IMR-90 (cell line): ENCODE measurements at regions not wholly inside any gene's neighbourhood (a gene's known extent, or its start where the extent isn't known, plus 50 kb on each side); places are given as distances from the start of the nearest gene placed in this dataset.

Experiments
- ATAC-seq: fragments of 200-7000 bp; cut with Tn5 transposase; 2 replicates; pipeline ENCODE4 v1.9.1; 2020; ENCODE audit warnings: low read depth, mild to moderate bottlenecking, moderate library complexity
- BruUV-seq: library from RNA; stranded (reverse); fragments of 400-500 nt; replicated peaks from 2 replicates; lab custom pipeline; 2021; lab: Mats Ljungman, UMichigan
- CTCF ChIA-PET: fragments of 300-600 bp; formaldehyde crosslinking; extraction: SDS; loops from one replicate; lab custom pipeline; 2021; ENCODE audit warnings: antibody characterized with exemption; lab: Yijun Ruan, JAX
- POLR2A ChIA-PET: fragments of 300-600 bp; sonication (Branson Sonifier 250); formaldehyde crosslinking; loops from one replicate; lab custom pipeline; 2022; ENCODE audit warnings: antibody characterized with exemption; ENCODE audit not compliant: unreplicated experiment; lab: Charles Lee
- DNase-seq: peaks from one replicate; pipeline ENCODE4 v3.0.0; 2013
- H2AFZ ChIP-seq: replicated peaks from 2 replicates; pipeline ENCODE3; 2013; ENCODE audit warnings: low read length, mild to moderate bottlenecking; ENCODE audit not compliant: poor library complexity
- H2AK5ac ChIP-seq: 2 replicates; pipeline ENCODE4 v1.6.1; 2013; ENCODE audit warnings: low read depth, low read length, inconsistent platforms
- H2AK9ac ChIP-seq: replicated peaks from 2 replicates; pipeline ENCODE3; 2013; ENCODE audit warnings: mild to moderate bottlenecking, low read depth, low read length, moderate library complexity; ENCODE audit not compliant: poor library complexity
- H2BK120ac ChIP-seq: 2 replicates; pipeline ENCODE4 v1.6.1; 2013; ENCODE audit warnings: low read depth, low read length, inconsistent platforms
- H2BK15ac ChIP-seq: 3 replicates; pipeline ENCODE4 v1.6.1; 2013; ENCODE audit warnings: low read depth, low read length, inconsistent platforms
- H2BK20ac ChIP-seq: 2 replicates; pipeline ENCODE4 v1.6.1; 2013; ENCODE audit warnings: low read depth, mild to moderate bottlenecking, inconsistent platforms, low read length, moderate library complexity
- H2BK5ac ChIP-seq: 2 replicates; pipeline ENCODE4 v1.6.1; 2013; ENCODE audit warnings: mild to moderate bottlenecking, low read depth, low read length, inconsistent platforms; ENCODE audit not compliant: poor library complexity, severe bottlenecking
- H3K14ac ChIP-seq: replicated peaks from 2 replicates; pipeline ENCODE4 v1.6.1; 2013; ENCODE audit warnings: low read depth, low read length, inconsistent platforms
- H3K18ac ChIP-seq: 2 replicates; pipeline ENCODE4 v1.6.1; 2013; ENCODE audit warnings: low read depth, low read length, control low read depth
- H3K23ac ChIP-seq: 2 replicates; pipeline ENCODE4 v1.6.1; 2013; ENCODE audit warnings: low read depth, low read length, inconsistent platforms
- H3K27ac ChIP-seq: 2 replicates; pipeline ENCODE4 v1.5.1; 2013; ENCODE audit warnings: mild to moderate bottlenecking, control low read depth, low read length; ENCODE audit not compliant: insufficient read depth
- H3K27me3 ChIP-seq: 2 replicates; pipeline ENCODE4 v1.6.1; 2013; ENCODE audit warnings: low read length; ENCODE audit not compliant: control insufficient read depth, insufficient read depth
- H3K36me3 ChIP-seq: 2 replicates; pipeline ENCODE4 v1.6.1; 2013; ENCODE audit warnings: low read length, mixed read lengths; ENCODE audit not compliant: control insufficient read depth, insufficient read depth
- H3K4ac ChIP-seq: 2 replicates; pipeline ENCODE4 v1.6.1; 2013; ENCODE audit warnings: low read depth, low read length, inconsistent platforms
- H3K4me1 ChIP-seq: 2 replicates; pipeline ENCODE4 v1.6.1; 2013; ENCODE audit warnings: low read length, mixed read lengths; ENCODE audit not compliant: control insufficient read depth, insufficient read depth
- H3K4me2 ChIP-seq: 2 replicates; pipeline ENCODE4 v1.6.1; 2013; ENCODE audit warnings: low read depth, mild to moderate bottlenecking, control low read depth, low read length, moderate library complexity
- H3K4me3 ChIP-seq: 2 replicates; pipeline ENCODE4 v1.5.1; 2013; ENCODE audit warnings: low read depth, mild to moderate bottlenecking, control low read depth, low read length, moderate library complexity; ENCODE audit not compliant: insufficient read depth
- H3K56ac ChIP-seq: 2 replicates; pipeline ENCODE4 v1.6.1; 2013; ENCODE audit warnings: low read length, inconsistent platforms; ENCODE audit not compliant: insufficient read depth; ENCODE audit errors: extremely low read depth
- H3K79me1 ChIP-seq, 2 experiments: 2 replicates each; pipeline ENCODE4 v1.6.1; 2013; ENCODE audit warnings: low read length in 2 of 2, inconsistent platforms in 1 of 2, low read depth in 1 of 2
- H3K9ac ChIP-seq: 2 replicates; pipeline ENCODE4 v1.6.1; 2013; ENCODE audit warnings: low read depth, low read length, control low read depth
- H3K9me1 ChIP-seq: 2 replicates; pipeline ENCODE4 v1.6.1; 2013; ENCODE audit warnings: low read length, inconsistent platforms; ENCODE audit not compliant: insufficient read depth
- H3K9me3 ChIP-seq: 2 replicates; pipeline ENCODE4 v1.6.1; 2013; ENCODE audit warnings: low read length; ENCODE audit not compliant: control insufficient read depth, insufficient read depth
- H4K20me1 ChIP-seq: 2 replicates; pipeline ENCODE4 v1.6.1; 2013; ENCODE audit warnings: low read length, inconsistent platforms; ENCODE audit not compliant: insufficient read depth
- H4K5ac ChIP-seq: 2 replicates; pipeline ENCODE4 v1.6.1; 2013; ENCODE audit warnings: mild to moderate bottlenecking, low read depth, low read length, control low read depth
- H4K8ac ChIP-seq, 2 experiments: 2 replicates each; pipeline ENCODE4 v1.6.1; 2013; ENCODE audit warnings: low read depth in 2 of 2, low read length in 2 of 2, control low read depth in 1 of 2, inconsistent platforms in 1 of 2
- H4K91ac ChIP-seq: 2 replicates; pipeline ENCODE4 v1.6.1; 2013; ENCODE audit warnings: low read depth, low read length, inconsistent platforms; ENCODE audit not compliant: insufficient read depth
- CHD1 ChIP-seq: IDR thresholded peaks from 2 replicates; pipeline ENCODE4 v1.6.1; 2012; ENCODE audit warnings: low read depth, low read length, improper control_type of control experiment
- CTCF ChIP-seq: conservative IDR thresholded peaks from 2 replicates; pipeline ENCODE4 v1.5.1; 2012; ENCODE audit warnings: mild to moderate bottlenecking, low read depth, low read length, improper control_type of control experiment
- ELK1 ChIP-seq: fragments of 150-350 bp; IDR thresholded peaks from 2 replicates; pipeline ENCODE4 v1.6.1; 2016; ENCODE audit warnings: low read depth, mild to moderate bottlenecking, low read length, moderate library complexity, borderline replicate concordance
- MXI1 ChIP-seq: IDR thresholded peaks from 2 replicates; pipeline ENCODE4 v1.6.1; 2012; ENCODE audit warnings: low read depth, mild to moderate bottlenecking, low read length, moderate library complexity, borderline replicate concordance
- RAD21 ChIP-seq: IDR thresholded peaks from 2 replicates; pipeline ENCODE4 v1.6.1; 2012; ENCODE audit warnings: low read length, improper control_type of control experiment
- RCOR1 ChIP-seq: IDR thresholded peaks from 2 replicates; pipeline ENCODE4 v1.6.1; 2012; ENCODE audit warnings: mild to moderate bottlenecking, low read length, improper control_type of control experiment; ENCODE audit not compliant: insufficient replicate concordance
- USF2 ChIP-seq: fragments of 150-350 bp; IDR thresholded peaks from 2 replicates; pipeline ENCODE4 v1.6.1; 2017; ENCODE audit warnings: mild to moderate bottlenecking, antibody characterized with exemption, low read length, low read depth
- WGBS, 2 experiments: methylation state at CpG; one replicate each; pipeline versions ENCODE4 v1.1.5 to v1.1.7; 2013; ENCODE audit warnings: missing lambda C conversion rate in 2 of 2; ENCODE audit not compliant: insufficient read length in 1 of 2; ENCODE audit errors: extremely low coverage in 2 of 2; 5-methylcytosine and 5-hydroxymethylcytosine counted together
- dilution Hi-C: fragments of 300-500 bp; cut with HindIII; formaldehyde crosslinking; loops from one replicate; pipeline ENCODE4 v1.14.3; 2018; ENCODE audit warnings: low sequenced_read_pairs; ENCODE audit not compliant: unreplicated experiment
- in situ Hi-C: fragments of 300-500 bp; cut with MboI; formaldehyde crosslinking; loops from 3 replicates; pipeline ENCODE4 v1.14.3; 2019; ENCODE audit warnings: low sequenced_read_pairs, inconsistent platforms, mixed read lengths
- intact Hi-C: fragments of 100-400 bp; cut with micrococcal nuclease; formaldehyde crosslinking; loops from 2 replicates; pipeline ENCODE4 v1.10.0; 2022

GRCh38 chr21:17048974-17049373 is 463.9 kb upstream of the CXADR start:
- 63% methylated on average over 2 of the region's 3 CpGs; no CpG with 5 or more reads in 1 of the 2 experiments for WGBS, 2 experiments
- Histone ChIP-seq H3K9ac (no peak overlapping the region), H3K4ac (no peak overlapping the region), H3K79me1 (no peaks in the 10 kb centered on the region), H4K20me1 (no peaks in the 10 kb centered on the region), H4K91ac (no peak overlapping the region), H3K18ac (no peak overlapping the region), H3K4me1 (peaks cover 3% of the 10 kb centered on the region; the same call in 1 of the 2 replicates), H2BK15ac (no peak overlapping the region), H4K5ac (no peak overlapping the region), H2BK5ac (no peak overlapping the region), H3K9me1 (no peaks in the 10 kb centered on the region), H2BK20ac (no peak overlapping the region), H2AFZ (no peak overlapping the region), H3K4me3 (no peak overlapping the region), H3K36me3 (no peaks in the 10 kb centered on the region), H2BK120ac (no peak overlapping the region), H2AK5ac (no peak overlapping the region), H3K56ac (no peak overlapping the region), H3K9me3 (no peaks in the 10 kb centered on the region), H2AK9ac (no peak overlapping the region), H3K23ac (no peak overlapping the region), H4K8ac (no peak overlapping the region), H3K27me3 (no peaks in the 10 kb centered on the region), H3K27ac (no peak overlapping the region), H3K4me2 (no peak overlapping the region), H3K14ac (no peak overlapping the region)
- DNase-seq (no peak), ATAC-seq (no peak)
- intact Hi-C loops (loop anchor here (5.0 to 10.0 kb wide), 3 partner anchors 527 to 714 kb away; no protein-coding TSS in a partner anchor), in situ Hi-C loops (no loop called here), dilution Hi-C loops (no loop called here)
- POLR2A ChIA-PET = no interaction called here
- CTCF ChIA-PET = no interaction called here
- BruUV-seq = no TSS peak
- TF ChIP-seq RAD21 (no peak), MXI1 (no peak), ELK1 (no peak), CHD1 (no peak), USF2 (no peak), CTCF (no peak), RCOR1 (no peak)
